Pancreas (tissue), 10 donors: ENCODE measurements at regions not wholly inside any gene's neighbourhood (a gene's known extent, or its start where the extent isn't known, plus 50 kb on each side); places are given as distances from the start of the nearest gene placed in this dataset.
A peak's percentile ranks its signal among the peaks of the same experiment; 100 is the strongest.

ENCODE experiments used
- ATAC-seq, 4 donors: fragments of 200-7000 bp; cut with Tn5 transposase; one replicate each; pipeline versions ENCODE4 v1.8.0 to v1.9.1; 2020; ENCODE audit warnings: mild to moderate bottlenecking in 4 of 4, moderate library complexity in 4 of 4
- DNase-seq, 6 donors: peaks; one replicate each; pipeline ENCODE4 v3.0.0-alpha.2; 2020
- FAIRE-seq: peaks from 2 replicates; lab custom pipeline; 2012; peaks lifted over from hg19 to GRCh38; lab: Jason Lieb, UNC
- H3K27ac ChIP-seq, 4 donors: fragments of 200-600 bp; sonication (generic); 1 replicate in 3 of 4; 2 replicates in 1 of 4; pipeline versions ENCODE4 v1.5.0 to v1.8.0; 2020
- H3K27me3 ChIP-seq, 4 donors: fragments of 200-600 bp; one replicate each; pipeline ENCODE4 v1.8.0; 2021
- H3K36me3 ChIP-seq, 3 donors: fragments of 200-600 bp; sonication (generic) in 1 of 3; one replicate each; pipeline versions ENCODE4 v1.5.0 to v1.8.0; 2020 to 2021
- H3K4me1 ChIP-seq, 3 donors: fragments of 200-600 bp; one replicate each; pipeline ENCODE4 v1.8.0; 2021
- H3K4me3 ChIP-seq, 4 donors: fragments of 200-600 bp; sonication (generic) in 2 of 4; one replicate each; pipeline versions ENCODE4 v1.5.0 to v1.8.0; 2020 to 2021
- H3K9me3 ChIP-seq, 4 donors: fragments of 200-600 bp; one replicate each; pipeline ENCODE4 v1.8.0; 2021
- CTCF ChIP-seq, 4 donors: fragments of 200-600 bp; sonication (generic) in 3 of 4; IDR thresholded peaks; one replicate each; pipeline versions ENCODE4 v1.5.0 to v1.8.0; 2021; ENCODE audit warnings: antibody characterized with exemption in 4 of 4
- WGBS, 2 donors: extraction: QIAGEN DNeasy Blood & Tissue Kit; methylation state at CpG; one replicate each; pipeline ENCODE4 v1.1.7; 2013; 5-methylcytosine and 5-hydroxymethylcytosine counted together
- intact Hi-C, 3 donors: fragments of 100-400 bp; cut with DNase I; formaldehyde crosslinking; loops; one replicate each; pipeline versions ENCODE4 v1.11.1 to v1.14.2; 2022
- donor health status: healthy with polysubstance abuse.
- donor health status: DM: no; HTN: no; CAD: no; lungs with moderate emphysema.
- donor health status: DM: no; HTN: no; CAD: no.
- donor health status: control.
- donor health status: control.
- donor health status: Bipolar disorder and iron deficiency.
- donor health status: DM: yes; HTN: yes; CAD: no.
- donor health status: DM: no; HTN: no; CAD: no.
- donor health status: DM: no; HTN: no; CAD: no.
- donor health status: DM: yes; HTN: yes; CAD: no.

GRCh38 chr12:17591005-17591681, 498.9 kb downstream of the RERGL start:
- Histone ChIP-seq H3K27me3 (no peaks in the 10 kb centered on the region), H3K27ac (no peak overlapping the region), H3K36me3 (no peaks in the 10 kb centered on the region), H3K9me3 (no peaks in the 10 kb centered on the region), H3K4me3 (no peak overlapping the region), H3K4me1 (no peaks in the 10 kb centered on the region)
- 87 to 89% methylated on average over 4 of the region's 4 CpGs for WGBS, 2 donors
- FAIRE-seq (no peak), ATAC-seq (no peak), DNase-seq (no peak)
- intact Hi-C loops = no loop called here
- no peak for TF ChIP-seq CTCF (IDR thresholded peaks at IDR 0.05)

GRCh38 chr12:17588968-17589367, 501.0 kb downstream of the RERGL start:
- FAIRE-seq = no peak
- WGBS, 2 donors = 27 to 44% methylated on average over 5 of the region's 5 CpGs
- ATAC-seq = peak in 3 of 4 donors; percentile 65 to 77 (median 67)
- TF ChIP-seq CTCF (IDR thresholded peaks at IDR 0.05) = peak in 1 of 4 donors; percentile 20
- H3K36me3 ChIP-seq = no peaks in the 10 kb centered on the region
- intact Hi-C loops = no loop called here
- H3K4me3 ChIP-seq = no peak overlapping the region
- H3K27ac ChIP-seq = no peak overlapping the region
- H3K27me3 ChIP-seq = no peaks in the 10 kb centered on the region
- H3K9me3 ChIP-seq = no peaks in the 10 kb centered on the region
- no peaks in the 10 kb centered on the region for H3K4me1 ChIP-seq
- DNase-seq = peak in 1 of 6 donors; percentile 13

GRCh38 chr12:17579205-17580026, 510.6 kb downstream of the RERGL start:
- ATAC-seq = no peak
- 22 to 23% methylated on average over 6 of the region's 6 CpGs for WGBS, 2 donors
- Histone ChIP-seq H3K4me1 (no peaks in the 10 kb centered on the region), H3K36me3 (no peaks in the 10 kb centered on the region), H3K9me3 (no peaks in the 10 kb centered on the region), H3K4me3 (no peak overlapping the region), H3K27me3 (no peaks in the 10 kb centered on the region), H3K27ac (no peak overlapping the region)
- no peak for TF ChIP-seq CTCF (IDR thresholded peaks at IDR 0.05)
- intact Hi-C loops = no loop called here
- no peak for DNase-seq
- no peak for FAIRE-seq

- Histone ChIP-seq H3K4me3 (no peak overlapping the region), H3K9me3 (no peaks in the 10 kb centered on the region), H3K4me1 (no peaks in the 10 kb centered on the region), H3K27ac (no peak overlapping the region), H3K36me3 (no peaks in the 10 kb centered on the region), H3K27me3 (no peaks in the 10 kb centered on the region)
- ATAC-seq (no peak), DNase-seq (no peak), FAIRE-seq (no peak)
- 41 to 46% methylated on average over 5 of the region's 5 CpGs for WGBS, 2 donors
- intact Hi-C loops = no loop called here
- TF ChIP-seq CTCF (IDR thresholded peaks at IDR 0.05) = no peak
Observed at GRCh38 chr12:17577405-17577804, 512.6 kb downstream of the RERGL start.

- Histone ChIP-seq H3K27me3 (no peaks in the 10 kb centered on the region), H3K9me3 (no peaks in the 10 kb centered on the region), H3K4me1 (no peaks in the 10 kb centered on the region), H3K27ac (no peak overlapping the region), H3K4me3 (no peak overlapping the region), H3K36me3 (no peaks in the 10 kb centered on the region)
- no peak for DNase-seq
- no peak for ATAC-seq
- TF ChIP-seq CTCF (IDR thresholded peaks at IDR 0.05) = no peak
- no peak for FAIRE-seq
- intact Hi-C loops = no loop called here
Observed at GRCh38 chr12:17572250-17572649, 517.7 kb downstream of the RERGL start.
